Neuron (in vitro differentiated cells): ENCODE measurements at regions not wholly inside any gene's neighbourhood (a gene's known extent, or its start where the extent isn't known, plus 50 kb on each side); places are given as distances from the start of the nearest gene placed in this dataset.
A peak's percentile ranks its signal among the peaks of the same experiment; 100 is the strongest.

ENCODE experiments used
- H2AFZ ChIP-seq: one replicate; pipeline ENCODE4 v1.6.1; 2013; ENCODE audit warnings: low read depth, mild to moderate bottlenecking, inconsistent platforms, low read length, moderate library complexity
- H3K27me3 ChIP-seq: one replicate; pipeline ENCODE4 v1.6.1; 2013; ENCODE audit warnings: low read length; ENCODE audit not compliant: insufficient read depth
- H3K36me3 ChIP-seq: one replicate; pipeline ENCODE4 v1.6.1; 2013; ENCODE audit warnings: low read length; ENCODE audit not compliant: insufficient read depth
- H3K4me1 ChIP-seq: one replicate; pipeline ENCODE4 v1.6.1; 2013; ENCODE audit warnings: low read length; ENCODE audit not compliant: insufficient read depth
- H3K4me3 ChIP-seq: 2 replicates; pipeline ENCODE4 v1.5.1; 2013; ENCODE audit warnings: mild to moderate bottlenecking, low read length, moderate library complexity
- H3K9me3 ChIP-seq: one replicate; pipeline ENCODE4 v1.6.1; 2013; ENCODE audit warnings: low read length

GRCh38 chr10:30793093-30793492 is 163.5 kb upstream of the LYZL2 start:
- no peaks in the 10 kb centered on the region for H3K36me3 ChIP-seq
- H3K4me3 ChIP-seq: no peak overlapping the region
- H3K9me3 ChIP-seq: peaks cover 2% of the 10 kb centered on the region
- H2AFZ ChIP-seq: no peak overlapping the region
- no peaks in the 10 kb centered on the region for H3K27me3 ChIP-seq
- H3K4me1 ChIP-seq: no peaks in the 10 kb centered on the region

GRCh38 chr10:30792025-30792424 is 162.5 kb upstream of the LYZL2 start:
- Histone ChIP-seq H3K36me3 (no peaks in the 10 kb centered on the region), H3K4me3 (no peak overlapping the region), H3K9me3 (peaks cover 2% of the 10 kb centered on the region), H3K4me1 (no peaks in the 10 kb centered on the region), H2AFZ (no peak overlapping the region), H3K27me3 (no peaks in the 10 kb centered on the region)

- Histone ChIP-seq H3K4me1 (no peaks in the 10 kb centered on the region), H3K36me3 (no peaks in the 10 kb centered on the region), H2AFZ (no peak overlapping the region)
Observed at GRCh38 chr10:30791197-30791611, 161.7 kb upstream of the LYZL2 start.

GRCh38 chr10:30789806-30790205 is 160.3 kb upstream of the LYZL2 start:
- no peak overlapping the region for H3K4me3 ChIP-seq
- no peaks in the 10 kb centered on the region for H3K36me3 ChIP-seq
- no peaks in the 10 kb centered on the region for H3K27me3 ChIP-seq
- H3K4me1 ChIP-seq: peaks cover 8% of the 10 kb centered on the region
- H2AFZ ChIP-seq: no peak overlapping the region
- H3K9me3 ChIP-seq: peaks cover 2% of the 10 kb centered on the region

More at GRCh38 chr10:30791197-30791611, 161.7 kb upstream of the LYZL2 start:
- peaks cover 2% of the 10 kb centered on the region for H3K9me3 ChIP-seq
- H3K4me3 ChIP-seq: no peak overlapping the region
- no peaks in the 10 kb centered on the region for H3K27me3 ChIP-seq

- peaks cover 16% of the 10 kb centered on the region for H3K4me1 ChIP-seq
- peaks cover 2% of the 10 kb centered on the region for H3K9me3 ChIP-seq
- H3K4me3 ChIP-seq: no peak overlapping the region
- H3K27me3 ChIP-seq: no peaks in the 10 kb centered on the region
- no peak overlapping the region for H2AFZ ChIP-seq
- no peaks in the 10 kb centered on the region for H3K36me3 ChIP-seq
Observed at GRCh38 chr10:30788307-30788706, 158.8 kb upstream of the LYZL2 start.

- H3K9me3 ChIP-seq: no peaks in the 10 kb centered on the region
- H3K4me1 ChIP-seq: peaks cover 17% of the 10 kb centered on the region
- no peak overlapping the region for H3K4me3 ChIP-seq
- no peaks in the 10 kb centered on the region for H3K36me3 ChIP-seq
- H2AFZ ChIP-seq: no peak overlapping the region
- no peaks in the 10 kb centered on the region for H3K27me3 ChIP-seq
Observed at GRCh38 chr10:30786906-30787305, 157.4 kb upstream of the LYZL2 start.

- no peak overlapping the region for H3K4me3 ChIP-seq
- H3K4me1 ChIP-seq: peaks cover 25% of the 10 kb centered on the region
- H3K9me3 ChIP-seq: no peaks in the 10 kb centered on the region
- H3K27me3 ChIP-seq: no peaks in the 10 kb centered on the region
- H2AFZ ChIP-seq: peak overlapping the region; percentile 15
- no peaks in the 10 kb centered on the region for H3K36me3 ChIP-seq
Observed at GRCh38 chr10:30786131-30786530, 156.6 kb upstream of the LYZL2 start.

- Histone ChIP-seq H3K4me1 (peaks cover 27% of the 10 kb centered on the region), H2AFZ (peak overlapping the region; percentile 15), H3K4me3 (peak overlapping the region; percentile 56), H3K9me3 (no peaks in the 10 kb centered on the region), H3K36me3 (no peaks in the 10 kb centered on the region), H3K27me3 (no peaks in the 10 kb centered on the region)
Observed at GRCh38 chr10:30784897-30785605, 155.5 kb upstream of the LYZL2 start.

GRCh38 chr10:30784524-30784896 is 155.0 kb upstream of the LYZL2 start:
- Histone ChIP-seq H2AFZ (peak overlapping the region; percentile 15), H3K4me1 (peaks cover 27% of the 10 kb centered on the region), H3K4me3 (peak overlapping the region; percentile 56), H3K9me3 (no peaks in the 10 kb centered on the region), H3K27me3 (peaks cover 3% of the 10 kb centered on the region), H3K36me3 (no peaks in the 10 kb centered on the region)

- Histone ChIP-seq H3K27me3 (peaks cover 3% of the 10 kb centered on the region), H3K4me3 (peak overlapping the region; percentile 56), H3K4me1 (peaks cover 27% of the 10 kb centered on the region), H2AFZ (peak overlapping the region; percentile 48), H3K36me3 (no peaks in the 10 kb centered on the region), H3K9me3 (no peaks in the 10 kb centered on the region)
Observed at GRCh38 chr10:30783939-30784501, 154.5 kb upstream of the LYZL2 start.

- Histone ChIP-seq H3K4me3 (no peak overlapping the region), H3K36me3 (no peaks in the 10 kb centered on the region), H3K4me1 (peaks cover 27% of the 10 kb centered on the region), H3K9me3 (no peaks in the 10 kb centered on the region), H2AFZ (no peak overlapping the region), H3K27me3 (peaks cover 3% of the 10 kb centered on the region)
Observed at GRCh38 chr10:30782537-30783461, 153.2 kb upstream of the LYZL2 start.

- Histone ChIP-seq H3K9me3 (no peaks in the 10 kb centered on the region), H3K4me3 (no peak overlapping the region), H3K27me3 (peaks cover 3% of the 10 kb centered on the region), H3K36me3 (no peaks in the 10 kb centered on the region), H2AFZ (no peak overlapping the region), H3K4me1 (peaks cover 27% of the 10 kb centered on the region)
Observed at GRCh38 chr10:30782157-30782536, 152.6 kb upstream of the LYZL2 start.

GRCh38 chr10:30781670-30782121 is 152.1 kb upstream of the LYZL2 start:
- Histone ChIP-seq H3K4me1 (peaks cover 27% of the 10 kb centered on the region), H3K4me3 (no peak overlapping the region), H3K36me3 (no peaks in the 10 kb centered on the region), H3K9me3 (no peaks in the 10 kb centered on the region), H3K27me3 (peaks cover 3% of the 10 kb centered on the region), H2AFZ (no peak overlapping the region)
